GM23338 (cell line): ENCODE measurements at regions not wholly inside any gene's neighbourhood (a gene's known extent, or its start where the extent isn't known, plus 50 kb on each side); places are given as distances from the start of the nearest gene placed in this dataset.

Source experiments
- ATAC-seq: fragments of 200-7000 bp; cut with Tn5 transposase; 3 replicates; pipeline ENCODE4 v1.9.1; 2020
- DNase-seq: peaks from one replicate; pipeline ENCODE4 v3.0.0-alpha.2; 2015; ENCODE audit warnings: low spot score
- H2AFZ ChIP-seq: fragments of 200-600 bp; sonication (generic); 2 replicates; pipeline ENCODE4 v1.8.0; 2016; ENCODE audit warnings: antibody characterized with exemption, mild to moderate bottlenecking, moderate library complexity
- H3F3A ChIP-seq: fragments of 200-600 bp; sonication (generic); replicated peaks from 2 replicates; pipeline ENCODE4 v1.8.0; 2017; ENCODE audit warnings: antibody characterized with exemption, mixed run types, low read depth
- H3K27ac ChIP-seq: fragments of 200-600 bp; sonication (generic); 2 replicates; pipeline ENCODE4 v1.6.1; 2016; ENCODE audit warnings: low read depth
- H3K27me3 ChIP-seq: fragments of 200-600 bp; sonication (generic); 2 replicates; pipeline ENCODE4 v1.8.0; 2016; ENCODE audit warnings: mild to moderate bottlenecking, mixed run types, moderate library complexity; ENCODE audit not compliant: insufficient read depth
- H3K36me3 ChIP-seq: fragments of 200-600 bp; sonication (generic); 2 replicates; pipeline ENCODE4 v1.8.0; 2016; ENCODE audit warnings: mild to moderate bottlenecking; ENCODE audit not compliant: insufficient read depth
- H3K4me1 ChIP-seq: fragments of 200-600 bp; sonication (generic); 2 replicates; pipeline ENCODE4 v1.8.0; 2016; ENCODE audit warnings: mild to moderate bottlenecking, moderate library complexity; ENCODE audit not compliant: insufficient read depth
- H3K4me2 ChIP-seq: fragments of 200-600 bp; sonication (generic); 2 replicates; pipeline ENCODE4 v1.7.1; 2017; ENCODE audit warnings: mixed run types
- H3K4me3 ChIP-seq: fragments of 200-600 bp; sonication (generic); 2 replicates; pipeline ENCODE4 v1.6.1; 2016; ENCODE audit warnings: mixed run types
- H3K79me2 ChIP-seq: fragments of 200-600 bp; sonication (generic); replicated peaks from 2 replicates; pipeline ENCODE4 v1.8.0; 2017; ENCODE audit warnings: mild to moderate bottlenecking; ENCODE audit not compliant: insufficient read depth
- H3K9me2 ChIP-seq: fragments of 200-600 bp; sonication (generic); 2 replicates; pipeline ENCODE4 v1.8.0; 2017; ENCODE audit not compliant: insufficient read depth
- H4K20me1 ChIP-seq: fragments of 200-600 bp; sonication (generic); replicated peaks from 2 replicates; pipeline ENCODE4 v1.8.0; 2017; ENCODE audit warnings: mild to moderate bottlenecking; ENCODE audit not compliant: insufficient read depth
- H3K27ac Mint-ChIP-seq: 2 replicates; pipeline ENCODE4 v1.8.0; 2020; ENCODE audit warnings: inconsistent platforms, mild to moderate bottlenecking, moderate library complexity, mixed read lengths
- H3K27me3 Mint-ChIP-seq: 3 replicates; pipeline ENCODE4 v1.8.0; 2022; ENCODE audit warnings: low read depth, mild to moderate bottlenecking, moderate library complexity, mixed read lengths, inconsistent platforms; ENCODE audit not compliant: insufficient read depth, poor library complexity
- H3K36me3 Mint-ChIP-seq: 3 replicates; pipeline ENCODE4 v1.8.0; 2021; ENCODE audit warnings: low read depth, mild to moderate bottlenecking, inconsistent platforms, moderate library complexity, mixed read lengths
- H3K4me1 Mint-ChIP-seq: 3 replicates; pipeline ENCODE4 v1.8.0; 2020; ENCODE audit warnings: mild to moderate bottlenecking, inconsistent platforms, mixed read lengths
- H3K4me3 Mint-ChIP-seq: 3 replicates; pipeline ENCODE4 v1.8.0; 2021; ENCODE audit warnings: moderate library complexity, mild to moderate bottlenecking, inconsistent platforms, mixed read lengths
- H3K9me3 Mint-ChIP-seq: 3 replicates; pipeline ENCODE4 v1.8.0; 2020; ENCODE audit warnings: moderate library complexity, mild to moderate bottlenecking, inconsistent platforms, mixed read lengths
- CREB1 ChIP-seq: fragments of 250-450 bp; sonication (Bioruptor Pico); IDR thresholded peaks from 2 replicates; pipeline ENCODE4 v1.5.0; 2020; ENCODE audit warnings: low read depth, mild to moderate bottlenecking, moderate library complexity
- POLR2AphosphoS5 ChIP-seq: IDR thresholded peaks from 2 replicates; pipeline ENCODE4 v1.6.1; 2016; ENCODE audit warnings: antibody characterized with exemption, low read depth
- ZNF114 ChIP-seq: fragments of 250-450 bp; sonication (Bioruptor Pico); IDR thresholded peaks from 2 replicates; pipeline ENCODE4 v1.5.0; 2020; ENCODE audit warnings: mild to moderate bottlenecking, moderate library complexity
- ZNF331 ChIP-seq: fragments of 250-450 bp; sonication (Bioruptor Pico); IDR thresholded peaks from 2 replicates; pipeline ENCODE4 v1.5.0; 2020; ENCODE audit warnings: low read depth, mild to moderate bottlenecking, moderate library complexity
- TF ChIP-seq, protein P1 (sequence below), 2 experiments: fragments of 200-600 bp in 1 of 2; sonication (generic) in 1 of 2; conservative IDR thresholded peaks; 2 replicates each; pipeline versions ENCODE4 v1.5.1 to v1.6.1; 2016 to 2017; ENCODE audit warnings: antibody characterized with exemption in 2 of 2, low read depth in 2 of 2, mild to moderate bottlenecking in 2 of 2, moderate library complexity in 1 of 2

DNA sequence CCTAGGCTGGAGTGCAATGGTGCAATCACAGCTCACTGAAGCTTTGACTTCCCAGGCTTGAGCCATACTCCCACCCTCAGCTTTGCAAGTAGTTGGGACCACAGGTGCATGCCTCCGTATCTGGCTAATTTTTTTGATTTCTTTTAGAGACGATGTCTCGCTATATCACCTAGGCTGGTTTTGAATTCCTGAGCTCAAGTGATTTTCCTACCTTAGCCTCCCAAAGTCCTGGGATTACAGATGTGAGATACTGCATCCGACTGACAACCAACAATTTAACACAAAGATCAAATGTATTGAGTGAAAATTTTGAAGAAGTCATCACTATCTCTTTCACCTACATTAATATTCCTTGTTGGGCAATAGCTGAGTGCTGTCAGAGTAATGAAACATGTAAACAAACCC, 181.6 kb downstream of the MYCN start:
- Histone ChIP-seq H3K4me3 (no peak overlapping the region), H3K4me1 (no peaks in the 10 kb centered on the region), H3F3A (no peaks in the 10 kb centered on the region), H4K20me1 (no peaks in the 10 kb centered on the region), H3K79me2 (no peaks in the 10 kb centered on the region), H3K9me2 (peaks cover 3% of the 10 kb centered on the region; the same call in 1 of the 2 replicates), H3K27me3 (no peaks in the 10 kb centered on the region), H2AFZ (no peak overlapping the region), H3K27ac (no peak overlapping the region), H3K4me2 (no peak overlapping the region), H3K36me3 (no peaks in the 10 kb centered on the region)
- H3K36me3 Mint-ChIP-seq: peaks cover 7% of the 10 kb centered on the region; the same call in 1 of the 3 replicates
- H3K4me1 Mint-ChIP-seq: no peaks in the 10 kb centered on the region; the same call in none of the 3 replicates
- H3K27me3 Mint-ChIP-seq: peaks cover 2% of the 10 kb centered on the region
- H3K27ac Mint-ChIP-seq: no peak overlapping the region
- DNase-seq (no peak), ATAC-seq (no peak)
- TF ChIP-seq POLR2AphosphoS5: no peak
- peaks cover 3% of the 10 kb centered on the region; the same call in 1 of the 3 replicates for H3K9me3 Mint-ChIP-seq
- H3K4me3 Mint-ChIP-seq: no peak overlapping the region

DNA sequence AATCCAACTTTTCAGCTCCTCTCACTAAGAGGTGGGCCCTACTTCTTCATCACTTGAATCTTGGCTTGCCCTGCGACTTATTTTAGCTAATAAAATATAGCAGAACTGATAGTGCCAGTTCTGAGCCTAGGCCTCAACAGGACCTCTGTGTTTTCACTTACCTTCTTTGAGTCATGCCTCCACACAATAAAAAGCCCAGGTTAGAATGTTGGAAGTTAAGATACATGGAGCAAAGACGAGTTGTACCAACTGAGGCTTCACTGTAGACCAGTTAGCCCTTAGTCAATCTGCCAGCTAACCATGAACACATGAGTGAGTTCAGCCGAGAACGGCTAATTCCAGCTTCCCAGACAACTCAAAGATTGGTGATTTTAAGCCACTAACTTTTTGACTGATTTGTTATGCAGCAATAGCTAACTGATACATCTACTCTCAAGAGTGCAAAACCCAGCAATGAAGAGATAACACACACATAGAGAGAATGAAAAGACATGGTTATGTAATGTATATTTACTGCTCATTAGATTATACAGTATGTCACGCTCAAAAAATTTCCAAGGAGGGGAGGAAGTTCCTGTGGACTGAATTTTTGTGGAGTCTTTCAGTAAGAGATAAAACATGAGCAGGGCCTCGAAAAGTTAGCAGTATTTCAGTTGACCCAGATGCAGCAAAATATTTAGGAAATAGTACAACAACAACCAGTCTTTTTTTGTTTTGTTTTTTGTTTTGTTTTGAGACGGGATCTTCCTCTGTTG, 181.1 kb downstream of the MYCN start:
- H3K36me3 Mint-ChIP-seq: peaks cover 7% of the 10 kb centered on the region; the same call in 1 of the 3 replicates
- TF ChIP-seq ZNF114 (CRISPR knock-in tag): no peak
- TF ChIP-seq, protein P1, sequence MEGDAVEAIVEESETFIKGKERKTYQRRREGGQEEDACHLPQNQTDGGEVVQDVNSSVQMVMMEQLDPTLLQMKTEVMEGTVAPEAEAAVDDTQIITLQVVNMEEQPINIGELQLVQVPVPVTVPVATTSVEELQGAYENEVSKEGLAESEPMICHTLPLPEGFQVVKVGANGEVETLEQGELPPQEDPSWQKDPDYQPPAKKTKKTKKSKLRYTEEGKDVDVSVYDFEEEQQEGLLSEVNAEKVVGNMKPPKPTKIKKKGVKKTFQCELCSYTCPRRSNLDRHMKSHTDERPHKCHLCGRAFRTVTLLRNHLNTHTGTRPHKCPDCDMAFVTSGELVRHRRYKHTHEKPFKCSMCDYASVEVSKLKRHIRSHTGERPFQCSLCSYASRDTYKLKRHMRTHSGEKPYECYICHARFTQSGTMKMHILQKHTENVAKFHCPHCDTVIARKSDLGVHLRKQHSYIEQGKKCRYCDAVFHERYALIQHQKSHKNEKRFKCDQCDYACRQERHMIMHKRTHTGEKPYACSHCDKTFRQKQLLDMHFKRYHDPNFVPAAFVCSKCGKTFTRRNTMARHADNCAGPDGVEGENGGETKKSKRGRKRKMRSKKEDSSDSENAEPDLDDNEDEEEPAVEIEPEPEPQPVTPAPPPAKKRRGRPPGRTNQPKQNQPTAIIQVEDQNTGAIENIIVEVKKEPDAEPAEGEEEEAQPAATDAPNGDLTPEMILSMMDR (conservative IDR thresholded peaks at IDR 0.05; ENCODE audit: low read depth in 2 of 2): no peak
- no peak for TF ChIP-seq CREB1 (CRISPR knock-in tag)

DNA sequence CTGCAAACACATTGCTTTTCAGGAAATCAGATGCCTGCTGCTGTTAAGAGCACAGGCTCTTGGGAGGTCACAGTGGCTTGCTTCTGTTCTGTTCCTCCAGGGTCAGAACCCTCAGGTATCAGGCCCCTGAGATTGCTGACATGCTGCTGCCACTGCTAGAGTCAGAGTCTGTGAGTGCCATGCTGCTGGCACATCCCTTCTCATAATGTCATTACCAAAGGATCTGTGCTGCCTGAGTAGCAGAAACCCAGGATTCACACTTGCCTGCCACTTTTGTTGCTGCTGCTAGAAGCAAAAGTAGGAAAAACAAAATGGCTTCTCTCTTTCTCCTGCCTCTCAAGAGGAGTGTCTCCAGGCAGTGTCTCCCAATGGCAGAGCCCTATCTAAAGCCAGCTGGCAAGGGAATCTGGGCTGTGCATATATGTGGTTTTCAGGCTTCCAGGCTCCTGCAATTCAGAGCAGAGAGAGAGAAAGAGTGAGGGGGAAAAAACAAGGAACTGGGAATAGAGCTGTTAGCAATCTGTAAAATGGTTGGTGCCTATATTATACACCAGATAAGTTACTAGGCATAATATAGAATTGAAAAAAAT, 180.3 kb downstream of the MYCN start:
- ATAC-seq: no peak
- Histone ChIP-seq H4K20me1 (no peaks in the 10 kb centered on the region), H3K27me3 (no peaks in the 10 kb centered on the region), H2AFZ (no peak overlapping the region), H3K27ac (no peak overlapping the region), H3K4me3 (no peak overlapping the region), H3K9me2 (peaks cover 3% of the 10 kb centered on the region; the same call in 1 of the 2 replicates), H3K79me2 (no peaks in the 10 kb centered on the region), H3K4me1 (no peaks in the 10 kb centered on the region), H3F3A (no peaks in the 10 kb centered on the region), H3K4me2 (no peak overlapping the region), H3K36me3 (no peaks in the 10 kb centered on the region)
- H3K4me3 Mint-ChIP-seq: no peak overlapping the region
- H3K36me3 Mint-ChIP-seq: peaks cover 7% of the 10 kb centered on the region; the same call in 1 of the 3 replicates
- no peak overlapping the region for H3K27ac Mint-ChIP-seq
- H3K9me3 Mint-ChIP-seq: peaks cover 3% of the 10 kb centered on the region; the same call in 1 of the 3 replicates
- H3K4me1 Mint-ChIP-seq: peaks cover 9% of the 10 kb centered on the region
- no peak for TF ChIP-seq ZNF331 (CRISPR knock-in tag)
- no peak for TF ChIP-seq CREB1 (CRISPR knock-in tag)
- H3K27me3 Mint-ChIP-seq: peaks cover 2% of the 10 kb centered on the region
- no peak for DNase-seq

More for the DNA sequence above, 181.1 kb downstream of the MYCN start:
- Histone ChIP-seq H3K27me3 (no peaks in the 10 kb centered on the region), H3K4me1 (no peaks in the 10 kb centered on the region), H3K27ac (no peak overlapping the region), H3K36me3 (no peaks in the 10 kb centered on the region), H3K9me2 (peaks cover 3% of the 10 kb centered on the region; the same call in 1 of the 2 replicates), H2AFZ (no peak overlapping the region), H3K4me3 (no peak overlapping the region), H3F3A (no peaks in the 10 kb centered on the region), H3K79me2 (no peaks in the 10 kb centered on the region), H3K4me2 (no peak overlapping the region), H4K20me1 (no peaks in the 10 kb centered on the region)
- peaks cover 3% of the 10 kb centered on the region; the same call in 1 of the 3 replicates for H3K9me3 Mint-ChIP-seq
- DNase-seq: no peak
- peaks cover 2% of the 10 kb centered on the region for H3K27me3 Mint-ChIP-seq
- H3K4me1 Mint-ChIP-seq: peaks cover 2% of the 10 kb centered on the region
- no peak overlapping the region for H3K4me3 Mint-ChIP-seq
- no peak for ATAC-seq
- no peak overlapping the region for H3K27ac Mint-ChIP-seq
